Body of pancreas (tissue), 4 donors: ENCODE measurements at regions not wholly inside any gene's neighbourhood (a gene's known extent, or its start where the extent isn't known, plus 50 kb on each side); places are given as distances from the start of the nearest gene placed in this dataset.

ENCODE experiments used
- ATAC-seq: fragments of 150-250 bp; one replicate; pipeline ENCODE4 v1.9.1; 2016
- DNase-seq, 4 donors: peaks; one replicate each; pipeline ENCODE4 v3.0.0-alpha.2; 2019
- H3K27ac ChIP-seq, 4 donors: fragments of 200-600 bp; sonication (generic); 1 replicate in 3 of 4; 2 replicates in 1 of 4; pipeline versions ENCODE4 v1.5.1 to v1.6.1; 2016 to 2019; ENCODE audit warnings: mild to moderate bottlenecking in 1 of 4, mixed read lengths in 1 of 4, moderate library complexity in 1 of 4
- H3K27me3 ChIP-seq, 2 donors: fragments of 200-600 bp; sonication (generic); one replicate each; pipeline ENCODE4 v1.6.0; 2016; ENCODE audit warnings: mild to moderate bottlenecking in 1 of 2
- H3K36me3 ChIP-seq, 2 donors: fragments of 200-600 bp; sonication (generic); replicated peaks in 1 of 2; 2 replicates each; pipeline ENCODE4 v1.5.1; 2016; ENCODE audit warnings: low read depth in 2 of 2; ENCODE audit not compliant: insufficient read depth in 1 of 2
- H3K4me1 ChIP-seq: fragments of 200-600 bp; sonication (generic); one replicate; pipeline ENCODE4 v1.6.0; 2016
- H3K4me3 ChIP-seq, 2 donors: fragments of 200-600 bp; sonication (generic); 1 replicate in 1 of 2; 2 replicates in 1 of 2; pipeline ENCODE4 v1.5.1; 2016 to 2019
- H3K9me3 ChIP-seq, 3 donors: fragments of 200-600 bp; sonication (generic); 1 replicate in 2 of 3; 2 replicates in 1 of 3; pipeline ENCODE4 v1.5.1; 2016
- CTCF ChIP-seq, 7 experiments: fragments of 450-650 bp in 4 of 7; fragments of 200-600 bp in 3 of 7; sonication (generic) in 3 of 7; IDR thresholded peaks; one replicate each; pipeline ENCODE4 v1.5.1; 2016 to 2019; ENCODE audit warnings: antibody characterized with exemption in 7 of 7
- POLR2A ChIP-seq, 3 donors: fragments of 450-650 bp; IDR thresholded peaks; one replicate each; pipeline ENCODE4 v1.6.1; 2016; ENCODE audit warnings: antibody characterized with exemption in 3 of 3, mild to moderate bottlenecking in 2 of 3
- WGBS, 2 donors: methylation state at CpG; one replicate each; pipeline ENCODE4 v1.1.5; 2017; 5-methylcytosine and 5-hydroxymethylcytosine counted together
- intact Hi-C: fragments of 100-400 bp; cut with DNase I; formaldehyde crosslinking; loops from one replicate; pipeline ENCODE4 v1.15.1; 2023

- H3K27ac ChIP-seq: no peak overlapping the region
- TF ChIP-seq POLR2A (IDR thresholded peaks at IDR 0.05) (no peak), CTCF (IDR thresholded peaks at IDR 0.05) (no peak)
- no peaks in the 10 kb centered on the region for H3K36me3 ChIP-seq
- H3K4me3 ChIP-seq: no peak overlapping the region
- DNase-seq (no peak), ATAC-seq (no peak)
- H3K9me3 ChIP-seq: no peaks in the 10 kb centered on the region
- 53 to 68% methylated on average over 5 of the region's 5 CpGs for WGBS, 2 donors
- intact Hi-C loops: no loop called here
- no peaks in the 10 kb centered on the region for H3K4me1 ChIP-seq
- H3K27me3 ChIP-seq: no peaks in the 10 kb centered on the region
Measured at GRCh38 chr12:127401536-127401935, 865.4 kb upstream of the TMEM132C start.

- 72 to 81% methylated on average over 7 of the region's 7 CpGs for WGBS, 2 donors
- intact Hi-C loops: no loop called here
- Histone ChIP-seq H3K27me3 (no peaks in the 10 kb centered on the region), H3K27ac (no peak overlapping the region), H3K4me1 (no peaks in the 10 kb centered on the region), H3K36me3 (no peaks in the 10 kb centered on the region), H3K4me3 (no peak overlapping the region), H3K9me3 (no peaks in the 10 kb centered on the region)
- TF ChIP-seq CTCF (IDR thresholded peaks at IDR 0.05): no peak
- TF ChIP-seq POLR2A (IDR thresholded peaks at IDR 0.05): no peak
- ATAC-seq: no peak
- DNase-seq: no peak
Measured at GRCh38 chr12:127411166-127411915, 855.6 kb upstream of the TMEM132C start.

GRCh38 chr12:127411981-127412380, 855.0 kb upstream of the TMEM132C start:
- no peak overlapping the region for H3K4me3 ChIP-seq
- TF ChIP-seq CTCF (IDR thresholded peaks at IDR 0.05) (no peak), POLR2A (IDR thresholded peaks at IDR 0.05) (no peak)
- no peak for DNase-seq
- H3K4me1 ChIP-seq: no peaks in the 10 kb centered on the region
- no peaks in the 10 kb centered on the region for H3K36me3 ChIP-seq
- intact Hi-C loops: no loop called here
- H3K27me3 ChIP-seq: no peaks in the 10 kb centered on the region
- ATAC-seq: no peak
- H3K9me3 ChIP-seq: no peaks in the 10 kb centered on the region
- H3K27ac ChIP-seq: no peak overlapping the region
- WGBS, 2 donors: 83 to 88% methylated on average over 11 of the region's 11 CpGs

- DNase-seq (no peak), ATAC-seq (no peak)
- 63 to 74% methylated on average over 4 of the region's 4 CpGs for WGBS, 2 donors
- H3K4me1 ChIP-seq: no peaks in the 10 kb centered on the region
- no peaks in the 10 kb centered on the region for H3K9me3 ChIP-seq
- TF ChIP-seq CTCF (IDR thresholded peaks at IDR 0.05) (no peak), POLR2A (IDR thresholded peaks at IDR 0.05) (no peak)
- intact Hi-C loops: no loop called here
- no peak overlapping the region for H3K27ac ChIP-seq
- H3K4me3 ChIP-seq: no peak overlapping the region
- no peaks in the 10 kb centered on the region for H3K27me3 ChIP-seq
- no peaks in the 10 kb centered on the region for H3K36me3 ChIP-seq
Measured at GRCh38 chr12:127412866-127413265, 854.1 kb upstream of the TMEM132C start.

- no peak overlapping the region for H3K4me3 ChIP-seq
- no peak for TF ChIP-seq CTCF (IDR thresholded peaks at IDR 0.05)
- TF ChIP-seq POLR2A (IDR thresholded peaks at IDR 0.05): no peak
- no peaks in the 10 kb centered on the region for H3K9me3 ChIP-seq
- intact Hi-C loops: no loop called here
- no peak overlapping the region for H3K27ac ChIP-seq
- DNase-seq: no peak
- no peaks in the 10 kb centered on the region for H3K4me1 ChIP-seq
- no peaks in the 10 kb centered on the region for H3K36me3 ChIP-seq
- no peak for ATAC-seq
- H3K27me3 ChIP-seq: no peaks in the 10 kb centered on the region
- WGBS, 2 donors: 43 to 56% methylated on average over 3 to 8 of the region's 8 CpGs
Measured at GRCh38 chr12:127414186-127414585, 852.8 kb upstream of the TMEM132C start.
